ENCODE measurements at regions not wholly inside any gene's neighbourhood (a gene's known extent, or its start where the extent isn't known, plus 50 kb on each side); places are given as distances from the start of the nearest gene placed in this dataset.

GRCh38 chr16:7843261-7843660 is 510.6 kb downstream of the RBFOX1 start:
- Histone ChIP-seq H3K79me2 (ENCODE audit: low read length) (no peaks in the 10 kb centered on the region), H3K9me3 (replicated peaks; ENCODE audit: insufficient read depth, low read length) (no peaks in the 10 kb centered on the region), H3K36me3 (replicated peaks; ENCODE audit: insufficient read depth, low read length) (no peaks in the 10 kb centered on the region), H3K27me3 (replicated peaks; ENCODE audit: insufficient read depth, low read length) (no peaks in the 10 kb centered on the region), H3K4me1 (ENCODE audit: low read length) (no peaks in the 10 kb centered on the region), H3F3A (ENCODE audit: insufficient read depth, low read length) (no peaks in the 10 kb centered on the region), H4K20me1 (ENCODE audit: insufficient read depth, low read length) (no peaks in the 10 kb centered on the region), H2AFZ (ENCODE audit: low read length) (no peak overlapping the region), H3K27ac (ENCODE audit: low read length) (no peak overlapping the region), H3K4me3 (ENCODE audit: low read length) (no peak overlapping the region), H3K4me2 (ENCODE audit: low read depth, low read length) (no peak overlapping the region), H3K9me2 (replicated peaks; ENCODE audit: insufficient read depth, low read length) (no peaks in the 10 kb centered on the region), H3K9ac (ENCODE audit: low read length) (no peak overlapping the region)
- no peak for DNase-seq
- TF ChIP-seq EZH2 (optimal IDR thresholded peaks at IDR 0.05; ENCODE audit: low read depth, low read length) (no peak), EZH2phosphoT487 (IDR thresholded peaks at IDR 0.05; ENCODE audit: low read length) (no peak), CTCF (IDR thresholded peaks at IDR 0.05; ENCODE audit: low read length) (no peak)

GRCh38 chr16:7839568-7839967 is 506.9 kb downstream of the RBFOX1 start:
- Histone ChIP-seq H3K9me2 (replicated peaks; ENCODE audit: insufficient read depth, low read length) (no peaks in the 10 kb centered on the region), H3K79me2 (ENCODE audit: low read length) (no peaks in the 10 kb centered on the region), H3F3A (ENCODE audit: insufficient read depth, low read length) (no peaks in the 10 kb centered on the region), H3K9ac (ENCODE audit: low read length) (no peak overlapping the region), H3K27me3 (replicated peaks; ENCODE audit: insufficient read depth, low read length) (no peaks in the 10 kb centered on the region), H3K4me3 (ENCODE audit: low read length) (no peak overlapping the region), H3K4me1 (ENCODE audit: low read length) (no peaks in the 10 kb centered on the region), H3K4me2 (ENCODE audit: low read depth, low read length) (no peak overlapping the region), H3K27ac (ENCODE audit: low read length) (no peak overlapping the region), H2AFZ (ENCODE audit: low read length) (no peak overlapping the region), H3K36me3 (replicated peaks; ENCODE audit: insufficient read depth, low read length) (no peaks in the 10 kb centered on the region), H3K9me3 (replicated peaks; ENCODE audit: insufficient read depth, low read length) (no peaks in the 10 kb centered on the region), H4K20me1 (ENCODE audit: insufficient read depth, low read length) (no peaks in the 10 kb centered on the region)
- TF ChIP-seq CTCF (IDR thresholded peaks at IDR 0.05; ENCODE audit: low read length) = no peak
- TF ChIP-seq EZH2phosphoT487 (IDR thresholded peaks at IDR 0.05; ENCODE audit: low read length) = no peak
- no peak for TF ChIP-seq EZH2 (optimal IDR thresholded peaks at IDR 0.05; ENCODE audit: low read depth, low read length)
- DNase-seq = no peak

GRCh38 chr16:7834771-7835431 is 502.3 kb downstream of the RBFOX1 start:
- Histone ChIP-seq H3K9me2 (replicated peaks; ENCODE audit: insufficient read depth, low read length) (no peaks in the 10 kb centered on the region), H3K9ac (ENCODE audit: low read length) (no peak overlapping the region), H3K27ac (ENCODE audit: low read length) (no peak overlapping the region), H3F3A (ENCODE audit: insufficient read depth, low read length) (no peaks in the 10 kb centered on the region), H3K4me3 (ENCODE audit: low read length) (no peak overlapping the region), H3K79me2 (ENCODE audit: low read length) (no peaks in the 10 kb centered on the region), H3K4me1 (ENCODE audit: low read length) (no peaks in the 10 kb centered on the region), H4K20me1 (ENCODE audit: insufficient read depth, low read length) (no peaks in the 10 kb centered on the region), H3K36me3 (replicated peaks; ENCODE audit: insufficient read depth, low read length) (no peaks in the 10 kb centered on the region), H3K4me2 (ENCODE audit: low read depth, low read length) (no peak overlapping the region), H3K27me3 (replicated peaks; ENCODE audit: insufficient read depth, low read length) (no peaks in the 10 kb centered on the region), H3K9me3 (replicated peaks; ENCODE audit: insufficient read depth, low read length) (no peaks in the 10 kb centered on the region), H2AFZ (ENCODE audit: low read length) (no peak overlapping the region)
- DNase-seq = no peak
- TF ChIP-seq EZH2phosphoT487 (IDR thresholded peaks at IDR 0.05; ENCODE audit: low read length) = no peak
- no peak for TF ChIP-seq EZH2 (optimal IDR thresholded peaks at IDR 0.05; ENCODE audit: low read depth, low read length)
- TF ChIP-seq CTCF (IDR thresholded peaks at IDR 0.05; ENCODE audit: low read length) = no peak

All from MM.1S (cell line).